HL-60 (cell line): ENCODE measurements at regions not wholly inside any gene's neighbourhood (a gene's known extent, or its start where the extent isn't known, plus 50 kb on each side); places are given as distances from the start of the nearest gene placed in this dataset.

Experiments used
- REST ChIP-seq: IDR thresholded peaks from 2 replicates; pipeline ENCODE4 v1.6.1; 2012; ENCODE audit warnings: low read depth; ENCODE audit not compliant: insufficient replicate concordance
- TF ChIP-seq, protein P1 (sequence below): IDR thresholded peaks from one replicate; pipeline ENCODE4 v1.5.1; 2011; ENCODE audit warnings: low read length, control low read depth, inconsistent platforms; ENCODE audit not compliant: insufficient read depth

- TF ChIP-seq, protein P1, sequence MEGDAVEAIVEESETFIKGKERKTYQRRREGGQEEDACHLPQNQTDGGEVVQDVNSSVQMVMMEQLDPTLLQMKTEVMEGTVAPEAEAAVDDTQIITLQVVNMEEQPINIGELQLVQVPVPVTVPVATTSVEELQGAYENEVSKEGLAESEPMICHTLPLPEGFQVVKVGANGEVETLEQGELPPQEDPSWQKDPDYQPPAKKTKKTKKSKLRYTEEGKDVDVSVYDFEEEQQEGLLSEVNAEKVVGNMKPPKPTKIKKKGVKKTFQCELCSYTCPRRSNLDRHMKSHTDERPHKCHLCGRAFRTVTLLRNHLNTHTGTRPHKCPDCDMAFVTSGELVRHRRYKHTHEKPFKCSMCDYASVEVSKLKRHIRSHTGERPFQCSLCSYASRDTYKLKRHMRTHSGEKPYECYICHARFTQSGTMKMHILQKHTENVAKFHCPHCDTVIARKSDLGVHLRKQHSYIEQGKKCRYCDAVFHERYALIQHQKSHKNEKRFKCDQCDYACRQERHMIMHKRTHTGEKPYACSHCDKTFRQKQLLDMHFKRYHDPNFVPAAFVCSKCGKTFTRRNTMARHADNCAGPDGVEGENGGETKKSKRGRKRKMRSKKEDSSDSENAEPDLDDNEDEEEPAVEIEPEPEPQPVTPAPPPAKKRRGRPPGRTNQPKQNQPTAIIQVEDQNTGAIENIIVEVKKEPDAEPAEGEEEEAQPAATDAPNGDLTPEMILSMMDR, result no peak
- no peak for TF ChIP-seq REST
Measured at GRCh38 chr13:22286338-22286737, 615.5 kb downstream of the FGF9 start.
